ENCODE measurements at regions not wholly inside any gene's neighbourhood (a gene's known extent, or its start where the extent isn't known, plus 50 kb on each side); places are given as distances from the start of the nearest gene placed in this dataset.

DNA sequence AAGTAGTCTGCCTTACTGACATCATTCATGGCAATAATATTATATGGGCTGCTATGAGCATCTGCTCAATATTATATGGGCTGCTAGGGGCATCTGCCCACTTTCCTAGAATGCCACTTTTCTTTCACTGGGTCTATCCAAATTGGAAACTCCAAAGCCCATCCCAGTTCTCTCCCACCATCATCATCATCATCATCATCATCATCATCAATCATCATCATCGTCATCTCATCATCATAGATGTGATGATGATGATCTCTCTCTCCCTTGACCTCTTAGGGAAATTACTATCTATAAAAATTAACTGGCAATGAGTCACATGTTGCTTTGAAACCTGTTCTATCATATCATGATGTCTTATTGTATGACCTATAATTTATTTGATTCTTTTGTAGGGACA, 222.0 kb downstream of the TJP1 start:
- H3K27ac ChIP-seq (ENCODE audit: low read length, poor library complexity, severe bottlenecking), result no peak overlapping the region
- H3K18ac ChIP-seq (ENCODE audit: low read depth in 1 of 2, low read length in 2 of 2), result no peak overlapping the region
- no peak overlapping the region for H2BK15ac ChIP-seq (ENCODE audit: low read depth, poor library complexity, severe bottlenecking)
- H3K14ac ChIP-seq (ENCODE audit: low read length in 2 of 2), result no peak overlapping the region
- H3K9ac ChIP-seq (ENCODE audit: low read length), result no peak overlapping the region
- H2BK5ac ChIP-seq (ENCODE audit: low read depth, low read length, poor library complexity, severe bottlenecking), result no peak overlapping the region
- no peak overlapping the region for H4K91ac ChIP-seq (ENCODE audit: low read length)
- DNase-seq, result no peak
- no peak overlapping the region for H3K4me3 ChIP-seq (ENCODE audit: insufficient read depth in 1 of 2, low read depth in 1 of 2, low read length in 2 of 2)
- no peak overlapping the region for H2BK12ac ChIP-seq (ENCODE audit: low read length in 2 of 2)
- no CpG with 5 or more reads among the region's 1 CpG for WGBS
- no peak overlapping the region for H2BK120ac ChIP-seq (ENCODE audit: low read depth, low read length)
- H3K36me3 ChIP-seq (ENCODE audit: control insufficient read depth in 1 of 2, insufficient read depth in 2 of 2, low read depth in 1 of 2, low read length in 2 of 2), result no peaks in the 10 kb centered on the region
- H3K4me2 ChIP-seq (ENCODE audit: low read length, poor library complexity, severe bottlenecking), result no peak overlapping the region
- no peak overlapping the region for H2AK5ac ChIP-seq (ENCODE audit: low read length, severe bottlenecking)
- H3K23ac ChIP-seq (ENCODE audit: low read length in 2 of 2), result no peak overlapping the region
- no peaks in the 10 kb centered on the region for H3K4me1 ChIP-seq (ENCODE audit: control insufficient read depth, insufficient read depth, low read depth, low read length)
- H4K8ac ChIP-seq (ENCODE audit: low read length), result no peak overlapping the region
- H3K9me3 ChIP-seq (ENCODE audit: control insufficient read depth, low read length), result no peaks in the 10 kb centered on the region
- H3K27me3 ChIP-seq (ENCODE audit: control insufficient read depth in 1 of 2, insufficient read depth in 1 of 2, low read length in 2 of 2), result peaks cover 0 to 6% of the 10 kb centered on the region in 2 experiments
- no peaks in the 10 kb centered on the region for H3K79me1 ChIP-seq (replicated peaks; ENCODE audit: low read length, poor library complexity, severe bottlenecking)
- H3K4ac ChIP-seq (ENCODE audit: low read depth in 1 of 2, low read length in 2 of 2), result no peak overlapping the region
- no peak overlapping the region for H2AFZ ChIP-seq (ENCODE audit: low read depth, low read length)

DNA sequence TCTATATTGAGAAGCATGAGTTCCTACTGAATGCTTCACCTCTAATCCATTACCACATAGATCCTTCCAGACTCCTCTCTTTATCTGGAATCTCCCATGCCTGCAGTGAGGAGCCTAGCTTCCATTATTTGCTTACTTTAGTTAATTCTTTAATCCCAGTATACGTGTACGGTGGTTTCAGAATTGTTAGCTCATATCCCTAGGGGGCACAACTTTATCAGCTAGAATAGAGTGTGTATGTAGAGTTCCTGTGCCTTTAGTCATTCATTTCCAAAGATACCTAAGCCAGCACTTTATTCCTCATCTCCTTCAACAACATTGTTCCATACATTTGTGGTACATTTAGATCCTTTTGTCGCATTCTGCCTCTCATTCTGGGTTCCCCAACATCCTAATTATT, 226.0 kb downstream of the TJP1 start:
- no peak overlapping the region for H4K91ac ChIP-seq (ENCODE audit: low read length)
- H3K79me1 ChIP-seq (replicated peaks; ENCODE audit: low read length, poor library complexity, severe bottlenecking), result no peaks in the 10 kb centered on the region
- H3K27me3 ChIP-seq (ENCODE audit: control insufficient read depth in 1 of 2, insufficient read depth in 1 of 2, low read length in 2 of 2), result peaks cover 6 to 29% of the 10 kb centered on the region in 2 experiments
- H3K14ac ChIP-seq (ENCODE audit: low read length in 2 of 2), result no peak overlapping the region
- peak; percentile 17 for DNase-seq
- H3K27ac ChIP-seq (ENCODE audit: low read length, poor library complexity, severe bottlenecking), result no peak overlapping the region
- H2BK12ac ChIP-seq (ENCODE audit: low read length in 2 of 2), result no peak overlapping the region
- no CpG with 5 or more reads among the region's 3 CpGs for WGBS
- no peak overlapping the region for H3K23ac ChIP-seq (ENCODE audit: low read length in 2 of 2)
- H3K4ac ChIP-seq (ENCODE audit: low read depth in 1 of 2, low read length in 2 of 2), result no peak overlapping the region
- H3K4me3 ChIP-seq (ENCODE audit: insufficient read depth in 1 of 2, low read depth in 1 of 2, low read length in 2 of 2), result no peak overlapping the region
- H2AK5ac ChIP-seq (ENCODE audit: low read length, severe bottlenecking), result no peak overlapping the region
- no peak overlapping the region for H2BK5ac ChIP-seq (ENCODE audit: low read depth, low read length, poor library complexity, severe bottlenecking)
- no peaks in the 10 kb centered on the region for H3K4me1 ChIP-seq (ENCODE audit: control insufficient read depth, insufficient read depth, low read depth, low read length)
- no peak overlapping the region for H3K9ac ChIP-seq (ENCODE audit: low read length)
- H2BK120ac ChIP-seq (ENCODE audit: low read depth, low read length), result no peak overlapping the region
- H3K18ac ChIP-seq (ENCODE audit: low read depth in 1 of 2, low read length in 2 of 2), result no peak overlapping the region
- H3K4me2 ChIP-seq (ENCODE audit: low read length, poor library complexity, severe bottlenecking), result no peak overlapping the region
- H3K9me3 ChIP-seq (ENCODE audit: control insufficient read depth, low read length), result no peaks in the 10 kb centered on the region
- no peak overlapping the region for H2BK15ac ChIP-seq (ENCODE audit: low read depth, poor library complexity, severe bottlenecking)
- no peaks in the 10 kb centered on the region for H3K36me3 ChIP-seq (ENCODE audit: control insufficient read depth in 1 of 2, insufficient read depth in 2 of 2, low read depth in 1 of 2, low read length in 2 of 2)
- no peak overlapping the region for H4K8ac ChIP-seq (ENCODE audit: low read length)
- H2AFZ ChIP-seq (ENCODE audit: low read depth, low read length), result no peak overlapping the region

DNA sequence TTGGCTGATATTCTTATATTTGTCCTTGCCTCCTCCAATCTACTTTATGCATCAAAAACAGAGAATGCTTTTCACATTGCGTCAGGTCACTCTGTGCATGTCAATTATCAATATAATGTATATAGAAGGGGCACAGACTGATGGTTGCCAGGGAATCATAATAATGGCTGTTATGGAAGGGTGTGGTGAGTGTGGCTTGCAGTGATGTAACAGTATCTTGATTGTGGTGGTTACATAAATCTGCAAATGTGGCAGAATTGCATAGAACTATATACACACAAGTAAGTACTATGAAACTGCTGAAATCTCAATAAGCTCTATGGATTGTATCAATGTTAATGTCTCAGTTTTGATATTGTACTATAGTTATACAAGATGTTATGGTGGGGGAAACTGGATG, 228.6 kb downstream of the TJP1 start:
- Histone ChIP-seq H4K8ac (ENCODE audit: low read length) (no peak overlapping the region), H3K36me3 (ENCODE audit: control insufficient read depth in 1 of 2, insufficient read depth in 2 of 2, low read depth in 1 of 2, low read length in 2 of 2) (no peaks in the 10 kb centered on the region), H2BK12ac (ENCODE audit: low read length in 2 of 2) (no peak overlapping the region), H3K23ac (ENCODE audit: low read length in 2 of 2) (no peak overlapping the region), H2BK15ac (ENCODE audit: low read depth, poor library complexity, severe bottlenecking) (no peak overlapping the region), H3K4ac (ENCODE audit: low read depth in 1 of 2, low read length in 2 of 2) (no peak overlapping the region), H3K18ac (ENCODE audit: low read depth in 1 of 2, low read length in 2 of 2) (no peak overlapping the region), H3K14ac (ENCODE audit: low read length in 2 of 2) (no peak overlapping the region), H3K9me3 (ENCODE audit: control insufficient read depth, low read length) (no peaks in the 10 kb centered on the region), H3K4me2 (ENCODE audit: low read length, poor library complexity, severe bottlenecking) (no peak overlapping the region), H2AK5ac (ENCODE audit: low read length, severe bottlenecking) (no peak overlapping the region), H3K4me1 (ENCODE audit: control insufficient read depth, insufficient read depth, low read depth, low read length) (no peaks in the 10 kb centered on the region), H3K4me3 (ENCODE audit: insufficient read depth in 1 of 2, low read depth in 1 of 2, low read length in 2 of 2) (no peak overlapping the region), H2AFZ (ENCODE audit: low read depth, low read length) (no peak overlapping the region), H4K91ac (ENCODE audit: low read length) (no peak overlapping the region), H3K79me1 (replicated peaks; ENCODE audit: low read length, poor library complexity, severe bottlenecking) (no peaks in the 10 kb centered on the region), H2BK120ac (ENCODE audit: low read depth, low read length) (no peak overlapping the region), H2BK5ac (ENCODE audit: low read depth, low read length, poor library complexity, severe bottlenecking) (no peak overlapping the region), H3K27me3 (ENCODE audit: control insufficient read depth in 1 of 2, insufficient read depth in 1 of 2, low read length in 2 of 2) (peaks cover 20 to 30% of the 10 kb centered on the region in 2 experiments), H3K27ac (ENCODE audit: low read length, poor library complexity, severe bottlenecking) (no peak overlapping the region), H3K9ac (ENCODE audit: low read length) (no peak overlapping the region)
- no peak for DNase-seq
- 86% methylated on average over 1 of the region's 1 CpG for WGBS

DNA sequence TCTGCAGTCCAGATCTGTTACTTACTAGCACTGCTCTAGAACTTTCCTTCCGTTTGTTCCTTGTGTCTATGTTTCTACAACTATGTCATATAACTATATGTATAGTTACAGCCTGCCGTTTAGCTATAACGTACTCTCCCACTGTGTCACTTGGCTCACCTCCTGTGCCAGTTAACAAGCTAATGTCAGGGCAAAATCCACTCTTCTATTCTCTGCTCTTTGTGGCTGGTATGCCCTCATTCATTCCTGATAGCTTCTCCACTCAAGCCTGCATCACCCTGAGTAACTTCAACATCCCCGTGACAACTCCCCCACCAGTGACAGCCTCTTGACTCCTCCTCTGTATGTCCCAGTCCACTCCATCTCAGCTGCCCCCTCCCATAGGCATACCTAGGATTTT, 229.2 kb downstream of the TJP1 start:
- Histone ChIP-seq H3K4me2 (ENCODE audit: low read length, poor library complexity, severe bottlenecking) (no peak overlapping the region), H3K9me3 (ENCODE audit: control insufficient read depth, low read length) (no peaks in the 10 kb centered on the region), H4K8ac (ENCODE audit: low read length) (no peak overlapping the region), H3K36me3 (ENCODE audit: control insufficient read depth in 1 of 2, insufficient read depth in 2 of 2, low read depth in 1 of 2, low read length in 2 of 2) (no peaks in the 10 kb centered on the region), H3K79me1 (replicated peaks; ENCODE audit: low read length, poor library complexity, severe bottlenecking) (no peaks in the 10 kb centered on the region), H4K91ac (ENCODE audit: low read length) (no peak overlapping the region), H2BK120ac (ENCODE audit: low read depth, low read length) (no peak overlapping the region), H3K27ac (ENCODE audit: low read length, poor library complexity, severe bottlenecking) (no peak overlapping the region), H3K18ac (ENCODE audit: low read depth in 1 of 2, low read length in 2 of 2) (no peak overlapping the region), H2AFZ (ENCODE audit: low read depth, low read length) (no peak overlapping the region), H3K27me3 (ENCODE audit: control insufficient read depth in 1 of 2, insufficient read depth in 1 of 2, low read length in 2 of 2) (peaks cover 20 to 31% of the 10 kb centered on the region in 2 experiments), H2BK12ac (ENCODE audit: low read length in 2 of 2) (no peak overlapping the region), H2BK5ac (ENCODE audit: low read depth, low read length, poor library complexity, severe bottlenecking) (no peak overlapping the region), H3K14ac (ENCODE audit: low read length in 2 of 2) (no peak overlapping the region), H3K4ac (ENCODE audit: low read depth in 1 of 2, low read length in 2 of 2) (no peak overlapping the region), H3K9ac (ENCODE audit: low read length) (no peak overlapping the region), H3K4me3 (ENCODE audit: insufficient read depth in 1 of 2, low read depth in 1 of 2, low read length in 2 of 2) (no peak overlapping the region), H2BK15ac (ENCODE audit: low read depth, poor library complexity, severe bottlenecking) (no peak overlapping the region), H2AK5ac (ENCODE audit: low read length, severe bottlenecking) (no peak overlapping the region), H3K23ac (ENCODE audit: low read length in 2 of 2) (no peak overlapping the region), H3K4me1 (ENCODE audit: control insufficient read depth, insufficient read depth, low read depth, low read length) (no peaks in the 10 kb centered on the region)
- no peak for DNase-seq
- WGBS, result 88% methylated on average over 4 of the region's 4 CpGs

Measured in mesenchymal stem cell (in vitro differentiated cells and primary cell).